ENCODE measurements at regions not wholly inside any gene's neighbourhood (a gene's known extent, or its start where the extent isn't known, plus 50 kb on each side); places are given as distances from the start of the nearest gene placed in this dataset.
"Not testable (repeated sequence)": the region's sequence is repeated elsewhere in the genome, so short reads cannot be mapped to it uniquely, and the experiment has no call there.

- FAIRE-seq (no peak), DNase-seq (ENCODE audit: low read depth) (no peak)
- Histone ChIP-seq H3K36me3 (ENCODE audit: insufficient read depth, low read length) (no peaks in the 10 kb centered on the region), H3K4me2 (ENCODE audit: low read length) (no peak overlapping the region), H2AFZ (ENCODE audit: low read depth, low read length) (no peak overlapping the region), H3K27me3 (ENCODE audit: insufficient read depth, low read length) (no peaks in the 10 kb centered on the region), H3K79me2 (ENCODE audit: insufficient read depth, low read length) (no peaks in the 10 kb centered on the region), H3K4me1 (ENCODE audit: insufficient read depth, low read length) (no peaks in the 10 kb centered on the region), H4K20me1 (ENCODE audit: insufficient read depth, low read length) (no peaks in the 10 kb centered on the region), H3K4me3 (ENCODE audit: insufficient read depth, low read depth, low read length) (no peak overlapping the region), H3K9me3 (ENCODE audit: insufficient read depth, low read depth, low read length) (peaks cover 2% of the 10 kb centered on the region), H3K9ac (ENCODE audit: low read length) (no peak overlapping the region), H3K27ac (ENCODE audit: low read depth, low read length) (no peak overlapping the region)
- peaks cover 8% of the 10 kb centered on the region for H3K27me3 Mint-ChIP-seq (ENCODE audit: low read depth, unreplicated experiment)
- H3K36me3 Mint-ChIP-seq (ENCODE audit: low read depth, unreplicated experiment), result no peaks in the 10 kb centered on the region
- H3K27ac Mint-ChIP-seq (ENCODE audit: unreplicated experiment), result no peak overlapping the region
- H3K4me1 Mint-ChIP-seq (ENCODE audit: low read depth, unreplicated experiment), result no peaks in the 10 kb centered on the region
- peaks cover 2% of the 10 kb centered on the region for H3K9me3 Mint-ChIP-seq (ENCODE audit: unreplicated experiment)
- H3K4me3 Mint-ChIP-seq (ENCODE audit: unreplicated experiment), result no peak overlapping the region
- TF ChIP-seq CTCF (IDR thresholded peaks at IDR 0.05; ENCODE audit: insufficient read depth, low read depth, low read length), result no peak
- no peak for TF ChIP-seq EZH2 (IDR thresholded peaks at IDR 0.05; ENCODE audit: insufficient read depth, low read length)
Measured at GRCh38 chr6:168849459-168849858, 404.2 kb downstream of the THBS2 start.

DNA sequence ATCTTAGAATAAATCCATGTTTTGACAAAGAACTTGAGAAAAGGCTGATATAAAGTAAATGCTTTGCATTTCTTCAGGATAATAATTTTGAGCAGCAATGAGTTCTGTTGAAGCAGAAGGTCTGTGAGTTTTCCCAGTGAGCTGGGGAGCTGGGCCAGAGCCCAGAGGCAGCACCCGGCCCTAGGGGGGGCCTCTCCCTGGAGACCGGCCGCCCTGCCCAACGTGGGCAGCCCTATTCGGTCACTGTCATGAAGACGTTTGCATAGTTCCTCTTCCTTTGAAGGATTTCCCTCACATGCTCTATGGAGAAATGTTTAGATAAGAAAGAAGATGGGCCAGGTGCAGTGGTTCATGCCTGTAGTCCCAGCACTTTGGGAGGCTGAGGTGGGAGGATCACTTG, 404.8 kb downstream of the THBS2 start:
- Histone ChIP-seq H3K27me3 (ENCODE audit: insufficient read depth, low read length) (no peaks in the 10 kb centered on the region), H3K36me3 (ENCODE audit: insufficient read depth, low read length) (no peaks in the 10 kb centered on the region), H3K79me2 (ENCODE audit: insufficient read depth, low read length) (no peaks in the 10 kb centered on the region), H4K20me1 (ENCODE audit: insufficient read depth, low read length) (no peaks in the 10 kb centered on the region), H3K9ac (ENCODE audit: low read length) (no peak overlapping the region), H3K27ac (ENCODE audit: low read depth, low read length) (no peak overlapping the region), H3K4me2 (ENCODE audit: low read length) (no peak overlapping the region), H3K4me3 (ENCODE audit: insufficient read depth, low read depth, low read length) (no peak overlapping the region), H2AFZ (ENCODE audit: low read depth, low read length) (no peak overlapping the region), H3K9me3 (ENCODE audit: insufficient read depth, low read depth, low read length) (peaks cover 2% of the 10 kb centered on the region), H3K4me1 (ENCODE audit: insufficient read depth, low read length) (no peaks in the 10 kb centered on the region)
- H3K36me3 Mint-ChIP-seq (ENCODE audit: low read depth, unreplicated experiment), result no peaks in the 10 kb centered on the region
- peaks cover 2% of the 10 kb centered on the region for H3K9me3 Mint-ChIP-seq (ENCODE audit: unreplicated experiment)
- DNase-seq (ENCODE audit: low read depth) (no peak), FAIRE-seq (no peak)
- H3K4me1 Mint-ChIP-seq (ENCODE audit: low read depth, unreplicated experiment), result no peaks in the 10 kb centered on the region
- H3K4me3 Mint-ChIP-seq (ENCODE audit: unreplicated experiment), result no peak overlapping the region
- H3K27ac Mint-ChIP-seq (ENCODE audit: unreplicated experiment), result no peak overlapping the region
- peaks cover 9% of the 10 kb centered on the region for H3K27me3 Mint-ChIP-seq (ENCODE audit: low read depth, unreplicated experiment)
- TF ChIP-seq EZH2 (IDR thresholded peaks at IDR 0.05; ENCODE audit: insufficient read depth, low read length) (no peak), CTCF (IDR thresholded peaks at IDR 0.05; ENCODE audit: insufficient read depth, low read depth, low read length) (no peak)

GRCh38 chr6:168844821-168845609, 404.0 kb downstream of the SMOC2 start:
- H3K9me3 Mint-ChIP-seq (ENCODE audit: unreplicated experiment), result peaks cover 4% of the 10 kb centered on the region
- no peaks in the 10 kb centered on the region for H3K4me1 Mint-ChIP-seq (ENCODE audit: low read depth, unreplicated experiment)
- TF ChIP-seq EZH2 (IDR thresholded peaks at IDR 0.05; ENCODE audit: insufficient read depth, low read length), result no peak
- H3K36me3 Mint-ChIP-seq (ENCODE audit: low read depth, unreplicated experiment), result no peaks in the 10 kb centered on the region
- H3K27me3 Mint-ChIP-seq (ENCODE audit: low read depth, unreplicated experiment), result peaks cover 24% of the 10 kb centered on the region
- FAIRE-seq, result no peak
- H3K27me3 ChIP-seq (ENCODE audit: insufficient read depth, low read length), result no peaks in the 10 kb centered on the region
- peaks cover 5% of the 10 kb centered on the region for H3K9me3 ChIP-seq (ENCODE audit: insufficient read depth, low read depth, low read length)
- no peaks in the 10 kb centered on the region for H3K4me1 ChIP-seq (ENCODE audit: insufficient read depth, low read length)
- no peaks in the 10 kb centered on the region for H3K79me2 ChIP-seq (ENCODE audit: insufficient read depth, low read length)
- H3K36me3 ChIP-seq (ENCODE audit: insufficient read depth, low read length), result no peaks in the 10 kb centered on the region
- H3K4me3 ChIP-seq (ENCODE audit: insufficient read depth, low read depth, low read length), result no peak overlapping the region
- H3K27ac ChIP-seq (ENCODE audit: low read depth, low read length), result no peak overlapping the region
- DNase-seq (ENCODE audit: low read depth), result no peak
- H3K27ac Mint-ChIP-seq (ENCODE audit: unreplicated experiment), result no peak overlapping the region
- no peak overlapping the region for H3K4me2 ChIP-seq (ENCODE audit: low read length)
- H3K4me3 Mint-ChIP-seq (ENCODE audit: unreplicated experiment), result no peak overlapping the region
- no peaks in the 10 kb centered on the region for H4K20me1 ChIP-seq (ENCODE audit: insufficient read depth, low read length)
- H2AFZ ChIP-seq (ENCODE audit: low read depth, low read length), result no peak overlapping the region
- H3K9ac ChIP-seq (ENCODE audit: low read length), result no peak overlapping the region

- not testable (repeated sequence) for H3K4me1 ChIP-seq (ENCODE audit: insufficient read depth, low read length); H3K4me1 Mint-ChIP-seq (ENCODE audit: low read depth, unreplicated experiment); FAIRE-seq; H3K9me3 Mint-ChIP-seq (ENCODE audit: unreplicated experiment); H3K4me3 Mint-ChIP-seq (ENCODE audit: unreplicated experiment); H3K27ac Mint-ChIP-seq (ENCODE audit: unreplicated experiment); H3K4me3 ChIP-seq (ENCODE audit: insufficient read depth, low read depth, low read length); H3K27me3 ChIP-seq (ENCODE audit: insufficient read depth, low read length); H3K27ac ChIP-seq (ENCODE audit: low read depth, low read length); H3K4me2 ChIP-seq (ENCODE audit: low read length); H4K20me1 ChIP-seq (ENCODE audit: insufficient read depth, low read length); H3K36me3 Mint-ChIP-seq (ENCODE audit: low read depth, unreplicated experiment); DNase-seq (ENCODE audit: low read depth); H2AFZ ChIP-seq (ENCODE audit: low read depth, low read length); H3K9me3 ChIP-seq (ENCODE audit: insufficient read depth, low read depth, low read length); H3K79me2 ChIP-seq (ENCODE audit: insufficient read depth, low read length); H3K36me3 ChIP-seq (ENCODE audit: insufficient read depth, low read length); H3K9ac ChIP-seq (ENCODE audit: low read length)
- H3K27me3 Mint-ChIP-seq (ENCODE audit: low read depth, unreplicated experiment), result peaks cover 37% of the 10 kb centered on the region
Measured at GRCh38 chr6:168842632-168843212, 401.7 kb downstream of the SMOC2 start.
